ENCODE measurements at regions not wholly inside any gene's neighbourhood (a gene's known extent, or its start where the extent isn't known, plus 50 kb on each side); places are given as distances from the start of the nearest gene placed in this dataset.
"Not testable (repeated sequence)": the region's sequence is repeated elsewhere in the genome, so short reads cannot be mapped to it uniquely, and the experiment has no call there.

- Histone ChIP-seq H3K9me3 (no peaks in the 10 kb centered on the region), H3K36me3 (no peaks in the 10 kb centered on the region), H3K4me3 (no peak overlapping the region), H3K4me1 (no peaks in the 10 kb centered on the region), H3K27me3 (no peaks in the 10 kb centered on the region), H3K27ac (no peak overlapping the region)
- TF ChIP-seq POLR2A (IDR thresholded peaks at IDR 0.05) (no peak), CTCF (IDR thresholded peaks at IDR 0.05) (no peak)
- no peak for ATAC-seq
- no peak for DNase-seq
- WGBS (ENCODE audit: insufficient coverage, low coverage, low lambda C conversion rate, missing lambda C conversion rate) = 44% methylated on average over 3 of the region's 3 CpGs
- intact Hi-C loops (cut with DNase I) = no loop called here
These were observed 135.5 kb upstream of the EDNRB start for GRCh38 chr13:78054157-78054556.

GRCh38 chr13:78047151-78047550 is 128.5 kb upstream of the EDNRB start:
- Histone ChIP-seq H3K36me3 (no peaks in the 10 kb centered on the region), H3K27ac (no peak overlapping the region), H3K9me3 (no peaks in the 10 kb centered on the region), H3K4me3 (no peak overlapping the region), H3K27me3 (no peaks in the 10 kb centered on the region), H3K4me1 (no peaks in the 10 kb centered on the region)
- DNase-seq = no peak
- ATAC-seq = no peak
- no peak for TF ChIP-seq CTCF (IDR thresholded peaks at IDR 0.05)
- no peak for TF ChIP-seq POLR2A (IDR thresholded peaks at IDR 0.05)
- intact Hi-C loops (cut with DNase I) = no loop called here
- WGBS (ENCODE audit: insufficient coverage, low coverage, low lambda C conversion rate, missing lambda C conversion rate) = 82% methylated on average over 1 of the region's 1 CpG

- 29% methylated on average over 2 of the region's 2 CpGs for WGBS (ENCODE audit: insufficient coverage, low coverage, low lambda C conversion rate, missing lambda C conversion rate)
- Histone ChIP-seq H3K27ac (no peak overlapping the region), H3K36me3 (no peaks in the 10 kb centered on the region), H3K9me3 (no peaks in the 10 kb centered on the region), H3K4me1 (no peaks in the 10 kb centered on the region), H3K27me3 (no peaks in the 10 kb centered on the region), H3K4me3 (no peak overlapping the region)
- DNase-seq (no peak), ATAC-seq (no peak)
- TF ChIP-seq POLR2A (IDR thresholded peaks at IDR 0.05) (no peak), CTCF (IDR thresholded peaks at IDR 0.05) (no peak)
- intact Hi-C loops (cut with DNase I) = no loop called here
These were observed 127.7 kb upstream of the EDNRB start for GRCh38 chr13:78046331-78046730.

- DNase-seq (no peak), ATAC-seq (peak in 3 of 4 donors; percentile 20 to 35 (median 27))
- intact Hi-C loops (cut with DNase I) = no loop called here
- WGBS (ENCODE audit: insufficient coverage, low coverage, low lambda C conversion rate, missing lambda C conversion rate) = 16% methylated on average over 3 of the region's 3 CpGs
- TF ChIP-seq CTCF (IDR thresholded peaks at IDR 0.05) (no peak), POLR2A (IDR thresholded peaks at IDR 0.05) (no peak)
- H3K4me3 ChIP-seq = no peak overlapping the region
- no peaks in the 10 kb centered on the region for H3K36me3 ChIP-seq
- H3K27me3 ChIP-seq = no peaks in the 10 kb centered on the region
- H3K9me3 ChIP-seq = no peaks in the 10 kb centered on the region
- H3K27ac ChIP-seq = no peak overlapping the region
- H3K4me1 ChIP-seq = no peaks in the 10 kb centered on the region
These were observed 127.3 kb upstream of the EDNRB start for GRCh38 chr13:78045916-78046315.

- H3K4me3 ChIP-seq; intact Hi-C loops (cut with DNase I); H3K27ac ChIP-seq; H3K9me3 ChIP-seq; H3K4me1 ChIP-seq; ATAC-seq; DNase-seq; H3K27me3 ChIP-seq; H3K36me3 ChIP-seq: not testable (repeated sequence)
- WGBS (ENCODE audit: insufficient coverage, low coverage, low lambda C conversion rate, missing lambda C conversion rate) = 60% methylated on average over 3 of the region's 3 CpGs
These were observed 122.7 kb upstream of the EDNRB start for GRCh38 chr13:78041366-78041765.
